ENCODE measurements at regions not wholly inside any gene's neighbourhood (a gene's known extent, or its start where the extent isn't known, plus 50 kb on each side); places are given as distances from the start of the nearest gene placed in this dataset.

DNA sequence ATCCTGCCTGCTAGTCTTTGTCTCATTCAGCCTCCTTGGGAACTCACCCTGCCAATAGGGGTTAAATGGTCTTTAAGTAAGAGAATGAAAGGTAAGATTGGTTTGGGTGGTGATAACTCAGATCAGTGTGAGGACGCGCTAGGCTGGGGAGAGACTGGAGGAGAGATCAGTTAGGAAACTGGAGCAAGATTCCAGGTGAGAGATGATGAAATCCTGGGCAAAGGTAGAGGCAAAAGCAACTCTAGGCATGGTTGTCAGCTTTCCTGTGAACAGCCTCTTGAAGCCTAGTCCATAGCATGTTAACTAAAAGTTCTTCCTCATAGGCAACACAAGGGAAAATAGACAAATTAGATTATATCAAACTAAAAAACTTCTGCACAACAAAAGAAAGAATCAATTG is 145.2 kb upstream of the ANKRD28 start:
- H3K9me3 ChIP-seq (ENCODE audit: control insufficient read depth, low read length) = no peaks in the 10 kb centered on the region
- DNase-seq = no peak
- Mint-ChIP-seq H3K27ac (no peak overlapping the region), H3K4me3 (no peak overlapping the region), H3K9me3 (peaks cover 19% of the 10 kb centered on the region), H3K27me3 (ENCODE audit: insufficient read depth) (peaks cover 3% of the 10 kb centered on the region), H3K36me3 (ENCODE audit: low read depth) (no peaks in the 10 kb centered on the region), H3K4me1 (no peaks in the 10 kb centered on the region)
- no peaks in the 10 kb centered on the region for H3K36me3 ChIP-seq (ENCODE audit: control insufficient read depth, insufficient read depth, low read length)
- no peaks in the 10 kb centered on the region for H3K4me1 ChIP-seq (ENCODE audit: control insufficient read depth, insufficient read depth, low read length)
- H3K9ac ChIP-seq (ENCODE audit: extremely low read depth, low read length, poor library complexity, severe bottlenecking) = no peak overlapping the region
- H3K27ac ChIP-seq (ENCODE audit: low read depth, low read length) = no peak overlapping the region
- TF ChIP-seq, protein P1, sequence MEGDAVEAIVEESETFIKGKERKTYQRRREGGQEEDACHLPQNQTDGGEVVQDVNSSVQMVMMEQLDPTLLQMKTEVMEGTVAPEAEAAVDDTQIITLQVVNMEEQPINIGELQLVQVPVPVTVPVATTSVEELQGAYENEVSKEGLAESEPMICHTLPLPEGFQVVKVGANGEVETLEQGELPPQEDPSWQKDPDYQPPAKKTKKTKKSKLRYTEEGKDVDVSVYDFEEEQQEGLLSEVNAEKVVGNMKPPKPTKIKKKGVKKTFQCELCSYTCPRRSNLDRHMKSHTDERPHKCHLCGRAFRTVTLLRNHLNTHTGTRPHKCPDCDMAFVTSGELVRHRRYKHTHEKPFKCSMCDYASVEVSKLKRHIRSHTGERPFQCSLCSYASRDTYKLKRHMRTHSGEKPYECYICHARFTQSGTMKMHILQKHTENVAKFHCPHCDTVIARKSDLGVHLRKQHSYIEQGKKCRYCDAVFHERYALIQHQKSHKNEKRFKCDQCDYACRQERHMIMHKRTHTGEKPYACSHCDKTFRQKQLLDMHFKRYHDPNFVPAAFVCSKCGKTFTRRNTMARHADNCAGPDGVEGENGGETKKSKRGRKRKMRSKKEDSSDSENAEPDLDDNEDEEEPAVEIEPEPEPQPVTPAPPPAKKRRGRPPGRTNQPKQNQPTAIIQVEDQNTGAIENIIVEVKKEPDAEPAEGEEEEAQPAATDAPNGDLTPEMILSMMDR (conservative IDR thresholded peaks at IDR 0.05) = no peak
- no peaks in the 10 kb centered on the region for H3K27me3 ChIP-seq (ENCODE audit: control insufficient read depth, insufficient read depth, low read length, poor library complexity, severe bottlenecking)
- H3K4me3 ChIP-seq (ENCODE audit: low read length) = no peak overlapping the region
- WGBS, 2 experiments (ENCODE audit: insufficient coverage in 1 of 2, insufficient read length in 1 of 2) = 91 to 92% methylated on average over 2 of the region's 2 CpGs

DNA sequence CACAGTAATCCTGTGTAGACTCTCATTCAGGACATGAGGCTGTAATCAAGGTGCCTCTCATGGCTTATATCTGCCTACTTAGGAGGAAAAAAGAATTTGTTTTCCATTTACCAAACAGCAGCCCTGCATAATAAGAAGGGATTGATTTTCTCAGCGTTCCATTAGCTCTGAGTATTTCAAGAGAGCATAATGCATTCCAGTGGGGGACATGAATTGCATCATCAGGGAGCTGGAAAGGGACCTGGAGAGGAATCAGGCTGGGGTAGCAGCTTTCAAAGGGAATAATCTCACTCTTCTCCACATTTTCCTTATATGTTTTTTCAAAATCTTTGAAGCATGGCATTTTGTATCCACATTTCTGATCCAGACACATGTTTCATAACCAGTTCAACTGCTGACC is 150.6 kb upstream of the ANKRD28 start:
- H3K27ac Mint-ChIP-seq = no peak overlapping the region
- DNase-seq = no peak
- 96% methylated on average over 1 of the region's 1 CpG; no CpG with 5 or more reads in 1 of the 2 experiments for WGBS, 2 experiments (ENCODE audit: insufficient coverage in 1 of 2, insufficient read length in 1 of 2)

GRCh38 chr3:15952543-15953175 is 154.9 kb upstream of the ANKRD28 start:
- H3K9ac ChIP-seq (ENCODE audit: extremely low read depth, low read length, poor library complexity, severe bottlenecking) = no peak overlapping the region
- no peaks in the 10 kb centered on the region for H3K9me3 ChIP-seq (ENCODE audit: control insufficient read depth, low read length)
- no peak for DNase-seq
- Mint-ChIP-seq H3K36me3 (ENCODE audit: low read depth) (no peaks in the 10 kb centered on the region), H3K27ac (no peak overlapping the region), H3K4me3 (no peak overlapping the region), H3K27me3 (ENCODE audit: insufficient read depth) (no peaks in the 10 kb centered on the region), H3K9me3 (no peaks in the 10 kb centered on the region), H3K4me1 (peaks cover 6% of the 10 kb centered on the region)
- TF ChIP-seq, protein P1 (conservative IDR thresholded peaks at IDR 0.05) = no peak
- no peaks in the 10 kb centered on the region for H3K27me3 ChIP-seq (ENCODE audit: control insufficient read depth, insufficient read depth, low read length, poor library complexity, severe bottlenecking)
- H3K4me1 ChIP-seq (ENCODE audit: control insufficient read depth, insufficient read depth, low read length) = no peaks in the 10 kb centered on the region
- no peaks in the 10 kb centered on the region for H3K36me3 ChIP-seq (ENCODE audit: control insufficient read depth, insufficient read depth, low read length)
- no peak overlapping the region for H3K4me3 ChIP-seq (ENCODE audit: low read length)
- no peak overlapping the region for H3K27ac ChIP-seq (ENCODE audit: low read depth, low read length)
- 95 to 100% methylated on average over 2 of the region's 2 CpGs for WGBS, 2 experiments (ENCODE audit: insufficient coverage in 1 of 2, insufficient read length in 1 of 2)

More for the DNA sequence above, 150.6 kb upstream of the ANKRD28 start:
- peaks cover 5% of the 10 kb centered on the region for H3K9me3 Mint-ChIP-seq
- H3K36me3 Mint-ChIP-seq (ENCODE audit: low read depth) = no peaks in the 10 kb centered on the region
- Histone ChIP-seq H3K4me3 (ENCODE audit: low read length) (no peak overlapping the region), H3K4me1 (ENCODE audit: control insufficient read depth, insufficient read depth, low read length) (no peaks in the 10 kb centered on the region), H3K27me3 (ENCODE audit: control insufficient read depth, insufficient read depth, low read length, poor library complexity, severe bottlenecking) (no peaks in the 10 kb centered on the region), H3K36me3 (ENCODE audit: control insufficient read depth, insufficient read depth, low read length) (no peaks in the 10 kb centered on the region), H3K9me3 (ENCODE audit: control insufficient read depth, low read length) (no peaks in the 10 kb centered on the region), H3K9ac (ENCODE audit: extremely low read depth, low read length, poor library complexity, severe bottlenecking) (no peak overlapping the region), H3K27ac (ENCODE audit: low read depth, low read length) (no peak overlapping the region)
- H3K4me1 Mint-ChIP-seq = no peaks in the 10 kb centered on the region
- no peak overlapping the region for H3K4me3 Mint-ChIP-seq
- TF ChIP-seq, protein P1 (conservative IDR thresholded peaks at IDR 0.05) = no peak
- no peaks in the 10 kb centered on the region for H3K27me3 Mint-ChIP-seq (ENCODE audit: insufficient read depth)

Data from endodermal cell (in vitro differentiated cells).